ENCODE measurements at regions not wholly inside any gene's neighbourhood (a gene's known extent, or its start where the extent isn't known, plus 50 kb on each side); places are given as distances from the start of the nearest gene placed in this dataset.

- no peak for TF ChIP-seq POLR2A (IDR thresholded peaks at IDR 0.05)
- TF ChIP-seq CTCF (IDR thresholded peaks at IDR 0.05) = no peak
- TF ChIP-seq POLR2AphosphoS5 (IDR thresholded peaks at IDR 0.05; ENCODE audit: insufficient read depth in 1 of 2, low read depth in 1 of 2) = no peak
- DNase-seq (ENCODE audit: extremely low spot score in 2 of 2) = no peak
- Histone ChIP-seq H3K9me3 (no peaks in the 10 kb centered on the region), H3K36me3 (no peaks in the 10 kb centered on the region), H3K27ac (no peak overlapping the region), H3K27me3 (no peaks in the 10 kb centered on the region), H3K4me1 (no peaks in the 10 kb centered on the region), H3K4me3 (no peak overlapping the region)
- intact Hi-C loops (cut with DNase I) = no loop called here
Measured at GRCh38 chr3:78174821-78175220, 1134.9 kb downstream of the ROBO2 start.

GRCh38 chr3:78176869-78177268, 1137.0 kb downstream of the ROBO2 start:
- TF ChIP-seq POLR2AphosphoS5 (IDR thresholded peaks at IDR 0.05; ENCODE audit: insufficient read depth in 1 of 2, low read depth in 1 of 2) (no peak), POLR2A (IDR thresholded peaks at IDR 0.05) (no peak), CTCF (IDR thresholded peaks at IDR 0.05) (no peak)
- Histone ChIP-seq H3K27me3 (no peaks in the 10 kb centered on the region), H3K9me3 (no peaks in the 10 kb centered on the region), H3K27ac (no peak overlapping the region), H3K36me3 (no peaks in the 10 kb centered on the region), H3K4me3 (no peak overlapping the region), H3K4me1 (no peaks in the 10 kb centered on the region)
- intact Hi-C loops (cut with DNase I) = no loop called here
- DNase-seq (ENCODE audit: extremely low spot score in 2 of 2) = no peak

- TF ChIP-seq CTCF (IDR thresholded peaks at IDR 0.05) = no peak
- TF ChIP-seq POLR2AphosphoS5 (IDR thresholded peaks at IDR 0.05; ENCODE audit: insufficient read depth in 1 of 2, low read depth in 1 of 2) = no peak
- TF ChIP-seq POLR2A (IDR thresholded peaks at IDR 0.05) = no peak
- no peaks in the 10 kb centered on the region for H3K36me3 ChIP-seq
- H3K4me3 ChIP-seq = no peak overlapping the region
- H3K27me3 ChIP-seq = no peaks in the 10 kb centered on the region
- H3K27ac ChIP-seq = no peak overlapping the region
- DNase-seq (ENCODE audit: extremely low spot score in 2 of 2) = no peak
- intact Hi-C loops (cut with DNase I) = no loop called here
- H3K4me1 ChIP-seq = no peaks in the 10 kb centered on the region
- no peaks in the 10 kb centered on the region for H3K9me3 ChIP-seq
Measured at GRCh38 chr3:78177780-78178179, 1137.9 kb downstream of the ROBO2 start.

GRCh38 chr3:78178209-78178608, 1138.3 kb downstream of the ROBO2 start:
- no peak for TF ChIP-seq POLR2A (IDR thresholded peaks at IDR 0.05)
- TF ChIP-seq CTCF (IDR thresholded peaks at IDR 0.05) = no peak
- TF ChIP-seq POLR2AphosphoS5 (IDR thresholded peaks at IDR 0.05; ENCODE audit: insufficient read depth in 1 of 2, low read depth in 1 of 2) = no peak
- H3K36me3 ChIP-seq = no peaks in the 10 kb centered on the region
- H3K9me3 ChIP-seq = no peaks in the 10 kb centered on the region
- no peaks in the 10 kb centered on the region for H3K4me1 ChIP-seq
- no peak overlapping the region for H3K4me3 ChIP-seq
- intact Hi-C loops (cut with DNase I) = no loop called here
- no peaks in the 10 kb centered on the region for H3K27me3 ChIP-seq
- DNase-seq (ENCODE audit: extremely low spot score in 2 of 2) = no peak
- no peak overlapping the region for H3K27ac ChIP-seq

GRCh38 chr3:78178740-78179363, 1139.0 kb downstream of the ROBO2 start:
- Histone ChIP-seq H3K27ac (no peak overlapping the region), H3K36me3 (no peaks in the 10 kb centered on the region), H3K9me3 (no peaks in the 10 kb centered on the region), H3K4me1 (no peaks in the 10 kb centered on the region), H3K27me3 (no peaks in the 10 kb centered on the region), H3K4me3 (no peak overlapping the region)
- intact Hi-C loops (cut with DNase I) = no loop called here
- no peak for DNase-seq (ENCODE audit: extremely low spot score in 2 of 2)
- TF ChIP-seq POLR2A (IDR thresholded peaks at IDR 0.05) = no peak
- no peak for TF ChIP-seq POLR2AphosphoS5 (IDR thresholded peaks at IDR 0.05; ENCODE audit: insufficient read depth in 1 of 2, low read depth in 1 of 2)
- no peak for TF ChIP-seq CTCF (IDR thresholded peaks at IDR 0.05)

Measured in vagina (tissue), 2 donors.